Lower leg skin (tissue), 4 donors: ENCODE measurements at regions not wholly inside any gene's neighbourhood (a gene's known extent, or its start where the extent isn't known, plus 50 kb on each side); places are given as distances from the start of the nearest gene placed in this dataset.

Experiments
- DNase-seq, 2 donors: peaks; one replicate each; pipeline ENCODE4 v3.0.0-alpha.2; 2019; ENCODE audit warnings: low spot score in 2 of 2
- H3K4me3 ChIP-seq: fragments of 200-600 bp; sonication (generic); 2 replicates; pipeline ENCODE4 v1.5.1; 2017; ENCODE audit warnings: mild to moderate bottlenecking, low read depth; ENCODE audit not compliant: poor library complexity, severe bottlenecking
- CTCF ChIP-seq, 3 donors: fragments of 450-650 bp; IDR thresholded peaks; one replicate each; pipeline ENCODE4 v1.5.1; 2016; ENCODE audit warnings: antibody characterized with exemption in 3 of 3, mild to moderate bottlenecking in 3 of 3, moderate library complexity in 2 of 3
- POLR2A ChIP-seq, 2 donors: fragments of 450-650 bp; IDR thresholded peaks; one replicate each; pipeline ENCODE4 v1.6.1; 2016 to 2017; ENCODE audit warnings: antibody characterized with exemption in 2 of 2, mild to moderate bottlenecking in 1 of 2, moderate library complexity in 1 of 2
- WGBS, 2 donors: methylation state at CpG; one replicate each; pipeline ENCODE4 v1.1.5; 2018; 5-methylcytosine and 5-hydroxymethylcytosine counted together
- intact Hi-C: fragments of 100-400 bp; cut with DNase I; formaldehyde crosslinking; loops from one replicate; pipeline ENCODE4 v1.15.0; 2023; ENCODE audit warnings: low total_unique reads

- intact Hi-C loops, result no loop called here
- H3K4me3 ChIP-seq, result no peak overlapping the region
- no peak for TF ChIP-seq CTCF (IDR thresholded peaks at IDR 0.05)
- no peak for TF ChIP-seq POLR2A (IDR thresholded peaks at IDR 0.05)
- no peak for DNase-seq
Measured at GRCh38 chr6:130740308-130740707, 86.9 kb upstream of the SMLR1 start.

GRCh38 chr6:130742131-130742681 lies 85.0 kb upstream of the SMLR1 start:
- TF ChIP-seq CTCF (IDR thresholded peaks at IDR 0.05) (no peak), POLR2A (IDR thresholded peaks at IDR 0.05) (no peak)
- intact Hi-C loops, result no loop called here
- WGBS, 2 donors, result 76 to 79% methylated on average over 7 of the region's 7 CpGs
- no peak for DNase-seq
- H3K4me3 ChIP-seq, result no peak overlapping the region

- DNase-seq, result no peak
- TF ChIP-seq POLR2A (IDR thresholded peaks at IDR 0.05), result no peak
- TF ChIP-seq CTCF (IDR thresholded peaks at IDR 0.05), result no peak
- WGBS, 2 donors, result 61 to 63% methylated on average over 2 of the region's 2 CpGs
- H3K4me3 ChIP-seq, result no peak overlapping the region
- intact Hi-C loops, result no loop called here
Measured at GRCh38 chr6:130743175-130743574, 84.0 kb upstream of the SMLR1 start.

- 54 to 71% methylated on average over 2 of the region's 2 CpGs for WGBS, 2 donors
- DNase-seq, result no peak
- TF ChIP-seq CTCF (IDR thresholded peaks at IDR 0.05) (no peak), POLR2A (IDR thresholded peaks at IDR 0.05) (no peak)
- no peak overlapping the region for H3K4me3 ChIP-seq
- intact Hi-C loops, result no loop called here
Measured at GRCh38 chr6:130744576-130745366, 82.4 kb upstream of the SMLR1 start.

- intact Hi-C loops, result no loop called here
- TF ChIP-seq POLR2A (IDR thresholded peaks at IDR 0.05) (no peak), CTCF (IDR thresholded peaks at IDR 0.05) (no peak)
- WGBS, 2 donors, result 75 to 78% methylated on average over 1 of the region's 1 CpG
- no peak overlapping the region for H3K4me3 ChIP-seq
- DNase-seq, result no peak
Measured at GRCh38 chr6:130748041-130748440, 79.2 kb upstream of the SMLR1 start.
